Transverse colon (tissue), 4 donors: ENCODE measurements at regions not wholly inside any gene's neighbourhood (a gene's known extent, or its start where the extent isn't known, plus 50 kb on each side); places are given as distances from the start of the nearest gene placed in this dataset.

ENCODE experiments used
- DNase-seq: peaks from one replicate; pipeline ENCODE4 v3.0.0-alpha.2; 2019
- H3K27ac ChIP-seq, 4 donors: fragments of 200-600 bp; sonication (generic); 2 replicates each; pipeline ENCODE4 v1.5.1; 2016 to 2018; ENCODE audit warnings: inconsistent platforms in 4 of 4
- H3K27me3 ChIP-seq: fragments of 200-600 bp; sonication (generic); 2 replicates; pipeline ENCODE4 v1.5.1; 2017; ENCODE audit warnings: inconsistent platforms
- H3K36me3 ChIP-seq, 4 donors: fragments of 200-600 bp; sonication (generic); 2 replicates each; pipeline ENCODE4 v1.5.1; 2017 to 2019; ENCODE audit warnings: inconsistent platforms in 4 of 4
- H3K4me1 ChIP-seq, 4 donors: fragments of 200-600 bp; sonication (generic); 2 replicates each; pipeline ENCODE4 v1.5.1; 2017 to 2020; ENCODE audit warnings: inconsistent platforms in 4 of 4
- H3K4me3 ChIP-seq, 4 donors: fragments of 200-600 bp; sonication (generic); 1 replicate in 1 of 4; 2 replicates in 3 of 4; pipeline versions ENCODE4 v1.5.1 to v1.6.1; 2017 to 2019; ENCODE audit warnings: inconsistent platforms in 4 of 4
- H3K9me3 ChIP-seq, 2 donors: fragments of 200-600 bp; sonication (generic); 2 replicates each; pipeline ENCODE4 v1.5.1; 2017 to 2019; ENCODE audit warnings: inconsistent platforms in 2 of 2
- CTCF ChIP-seq, 5 experiments: fragments of 200-600 bp in 3 of 5; fragments of 450-650 bp in 2 of 5; sonication (generic) in 3 of 5; IDR thresholded peaks; 1 replicate in 2 of 5; 2 replicates in 3 of 5; pipeline ENCODE4 v1.5.1; 2016 to 2017; ENCODE audit warnings: antibody characterized with exemption in 5 of 5, inconsistent platforms in 3 of 5, mild to moderate bottlenecking in 2 of 5, moderate library complexity in 1 of 5
- EP300 ChIP-seq: sonication (generic); formaldehyde crosslinking; IDR thresholded peaks from one replicate; pipeline ENCODE4 v1.6.1; 2017; ENCODE audit warnings: antibody characterized with exemption, low read depth
- POLR2A ChIP-seq: fragments of 450-650 bp; IDR thresholded peaks from one replicate; pipeline ENCODE4 v1.6.1; 2016; ENCODE audit warnings: antibody characterized with exemption, mild to moderate bottlenecking, moderate library complexity
- POLR2AphosphoS5 ChIP-seq, 3 donors: sonication (generic); formaldehyde crosslinking; IDR thresholded peaks; one replicate each; pipeline ENCODE4 v1.6.1; 2016; ENCODE audit warnings: antibody characterized with exemption in 3 of 3
- WGBS, 2 donors: methylation state at CpG; one replicate each; pipeline ENCODE4 v1.1.5; 2018; ENCODE audit warnings: low coverage in 1 of 2; 5-methylcytosine and 5-hydroxymethylcytosine counted together
- in situ Hi-C, 4 donors: fragments of 200-750 bp; cut with MboI; loops; one replicate each; pipeline versions ENCODE4 v1.15.0 to v1.15.1; 2017; ENCODE audit warnings: low sequenced_read_pairs in 3 of 4, low pct_ligation_motif_present in 1 of 4, low pct_unique_long_range_greater_than_20kb in 1 of 4
- intact Hi-C: fragments of 100-400 bp; cut with DNase I; formaldehyde crosslinking; loops from one replicate; pipeline ENCODE4 v1.15.1; 2023; ENCODE audit warnings: low total_unique reads

DNA sequence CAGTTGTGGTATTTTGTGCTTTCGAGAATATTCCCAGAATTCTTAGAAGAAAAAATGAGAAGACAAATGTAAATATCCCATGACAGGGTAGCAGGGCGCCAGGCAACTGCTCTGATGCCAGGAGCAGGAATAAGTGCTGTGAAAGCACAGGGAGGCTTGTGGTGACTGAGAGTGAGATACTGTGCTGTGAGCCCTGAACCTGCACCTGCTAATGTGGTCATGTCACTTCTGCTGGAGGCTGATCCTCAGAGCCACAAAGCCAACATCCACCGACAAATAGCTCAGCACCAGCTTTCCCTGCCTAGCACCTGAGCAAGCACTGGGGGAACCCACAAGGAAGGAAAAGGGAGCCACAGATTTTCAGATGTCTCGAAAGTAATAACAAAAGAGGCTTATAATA lies 368.6 kb upstream of the CDH4 start:
- Histone ChIP-seq H3K4me3 (no peak overlapping the region), H3K27ac (no peak overlapping the region), H3K9me3 (no peaks in the 10 kb centered on the region), H3K4me1 (no peaks in the 10 kb centered on the region), H3K36me3 (no peaks in the 10 kb centered on the region), H3K27me3 (no peaks in the 10 kb centered on the region)
- in situ Hi-C loops (no loop called here), intact Hi-C loops (no loop called here)
- DNase-seq, result no peak
- no peak for TF ChIP-seq POLR2AphosphoS5 (IDR thresholded peaks at IDR 0.05)
- TF ChIP-seq EP300, result no peak
- no peak for TF ChIP-seq CTCF (IDR thresholded peaks at IDR 0.05)
- TF ChIP-seq POLR2A, result no peak
- WGBS, 2 donors, result 66 to 70% methylated on average over 2 to 4 of the region's 4 CpGs

DNA sequence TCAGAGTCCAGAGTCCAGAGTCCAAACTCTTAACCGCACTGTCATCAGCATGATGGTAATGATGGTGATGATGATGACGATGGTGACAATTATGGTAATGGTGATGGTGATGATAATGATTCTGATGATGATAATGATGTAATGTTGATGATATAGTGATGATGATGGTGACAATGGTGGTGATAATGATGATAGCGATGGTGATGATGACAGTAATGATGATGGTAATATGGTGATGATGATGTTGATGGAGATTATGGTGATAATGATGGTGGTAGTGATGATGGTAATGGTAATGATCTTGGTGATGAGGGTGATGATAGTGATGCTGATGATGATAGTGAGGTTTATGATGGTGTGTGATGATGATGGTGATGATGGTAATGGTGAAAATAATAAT lies 367.8 kb upstream of the CDH4 start:
- no peak for TF ChIP-seq POLR2A
- no peak for TF ChIP-seq POLR2AphosphoS5 (IDR thresholded peaks at IDR 0.05)
- no peak for TF ChIP-seq EP300
- no peak for TF ChIP-seq CTCF (IDR thresholded peaks at IDR 0.05)
- Histone ChIP-seq H3K4me1 (no peaks in the 10 kb centered on the region), H3K4me3 (no peak overlapping the region), H3K36me3 (no peaks in the 10 kb centered on the region), H3K27me3 (no peaks in the 10 kb centered on the region), H3K9me3 (no peaks in the 10 kb centered on the region), H3K27ac (no peak overlapping the region)
- in situ Hi-C loops, result no loop called here
- no peak for DNase-seq
- intact Hi-C loops, result no loop called here
- WGBS, 2 donors, result 88 to 95% methylated on average over 3 of the region's 3 CpGs

- no peak overlapping the region for H3K27ac ChIP-seq
- intact Hi-C loops (no loop called here), in situ Hi-C loops (no loop called here)
- no peak overlapping the region for H3K4me3 ChIP-seq
- no peak for TF ChIP-seq CTCF (IDR thresholded peaks at IDR 0.05)
- TF ChIP-seq EP300, result no peak
- no peak for TF ChIP-seq POLR2AphosphoS5 (IDR thresholded peaks at IDR 0.05)
- TF ChIP-seq POLR2A, result no peak
- H3K4me1 ChIP-seq, result no peaks in the 10 kb centered on the region
- no peaks in the 10 kb centered on the region for H3K9me3 ChIP-seq
- 68 to 81% methylated on average over 8 of the region's 8 CpGs for WGBS, 2 donors
- no peaks in the 10 kb centered on the region for H3K27me3 ChIP-seq
- no peak for DNase-seq
- no peaks in the 10 kb centered on the region for H3K36me3 ChIP-seq
Measured at GRCh38 chr20:60888771-60889170, 363.3 kb upstream of the CDH4 start.

DNA sequence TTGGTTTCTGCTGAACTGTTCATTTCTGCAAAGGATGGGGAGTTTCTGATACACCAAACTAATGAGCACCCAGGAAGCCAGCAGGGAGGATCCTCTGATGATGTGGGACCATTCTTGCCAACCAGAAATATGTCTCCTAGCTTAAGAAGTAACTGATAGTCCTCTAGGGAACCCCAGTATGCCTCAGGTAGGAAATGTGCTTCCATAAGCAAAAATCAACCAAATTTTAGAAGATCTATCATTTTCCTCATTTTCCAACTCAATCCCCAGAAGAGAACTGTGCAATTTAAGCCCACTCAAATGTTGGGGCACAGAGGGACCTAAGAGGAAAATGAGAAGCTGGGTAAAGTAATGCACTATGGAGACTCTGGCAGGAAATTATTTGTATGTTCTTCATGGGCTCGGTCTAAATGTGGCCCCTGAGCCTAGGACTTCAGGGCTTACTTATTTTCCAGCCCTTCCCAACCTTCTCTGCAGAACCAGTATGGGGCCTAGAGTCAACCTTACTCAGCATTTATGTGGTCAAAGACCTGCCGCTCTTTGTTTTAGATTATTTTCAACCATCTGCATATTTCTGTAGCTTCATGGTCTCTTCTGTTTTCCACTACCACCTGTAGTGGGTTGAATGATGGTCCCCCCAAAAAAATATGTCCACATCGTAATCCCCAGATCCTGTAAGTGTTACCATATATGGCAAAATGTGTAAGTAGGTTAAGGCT lies 359.8 kb upstream of the CDH4 start:
- H3K4me3 ChIP-seq, result no peak overlapping the region
- intact Hi-C loops (no loop called here), in situ Hi-C loops (no loop called here)
- DNase-seq, result no peak
- WGBS, 2 donors, result 68% methylated on average over 3 of the region's 3 CpGs; no CpG with 5 or more reads in 1 of the 2 donors
- H3K27ac ChIP-seq, result no peak overlapping the region
- H3K9me3 ChIP-seq, result no peaks in the 10 kb centered on the region
- H3K36me3 ChIP-seq, result no peaks in the 10 kb centered on the region
- H3K4me1 ChIP-seq, result no peaks in the 10 kb centered on the region
- TF ChIP-seq POLR2A (no peak), CTCF (IDR thresholded peaks at IDR 0.05) (no peak), POLR2AphosphoS5 (IDR thresholded peaks at IDR 0.05) (no peak), EP300 (no peak)
- H3K27me3 ChIP-seq, result no peaks in the 10 kb centered on the region
